Esophagus muscularis mucosa (tissue), 4 donors: ENCODE measurements at regions not wholly inside any gene's neighbourhood (a gene's known extent, or its start where the extent isn't known, plus 50 kb on each side); places are given as distances from the start of the nearest gene placed in this dataset.

Experiments
- EP300 ChIP-seq: sonication (generic); formaldehyde crosslinking; IDR thresholded peaks from one replicate; pipeline ENCODE4 v1.6.1; 2017; ENCODE audit warnings: antibody characterized with exemption
- POLR2A ChIP-seq: fragments of 450-650 bp; IDR thresholded peaks from one replicate; pipeline ENCODE4 v1.6.1; 2017; ENCODE audit warnings: antibody characterized with exemption, moderate library complexity, mild to moderate bottlenecking, low read depth
- POLR2AphosphoS5 ChIP-seq, 2 donors: sonication (generic); formaldehyde crosslinking; IDR thresholded peaks; one replicate each; pipeline ENCODE4 v1.6.1; 2017; ENCODE audit warnings: antibody characterized with exemption in 2 of 2
- TF ChIP-seq, protein P1 (sequence below), 3 experiments: fragments of 200-600 bp in 2 of 3; fragments of 450-650 bp in 1 of 3; sonication (generic) in 2 of 3; IDR thresholded peaks; one replicate each; pipeline ENCODE4 v1.5.1; 2017 to 2019; ENCODE audit warnings: antibody characterized with exemption in 3 of 3, mild to moderate bottlenecking in 2 of 3, moderate library complexity in 1 of 3

- TF ChIP-seq EP300, result no peak
- TF ChIP-seq, protein P1, sequence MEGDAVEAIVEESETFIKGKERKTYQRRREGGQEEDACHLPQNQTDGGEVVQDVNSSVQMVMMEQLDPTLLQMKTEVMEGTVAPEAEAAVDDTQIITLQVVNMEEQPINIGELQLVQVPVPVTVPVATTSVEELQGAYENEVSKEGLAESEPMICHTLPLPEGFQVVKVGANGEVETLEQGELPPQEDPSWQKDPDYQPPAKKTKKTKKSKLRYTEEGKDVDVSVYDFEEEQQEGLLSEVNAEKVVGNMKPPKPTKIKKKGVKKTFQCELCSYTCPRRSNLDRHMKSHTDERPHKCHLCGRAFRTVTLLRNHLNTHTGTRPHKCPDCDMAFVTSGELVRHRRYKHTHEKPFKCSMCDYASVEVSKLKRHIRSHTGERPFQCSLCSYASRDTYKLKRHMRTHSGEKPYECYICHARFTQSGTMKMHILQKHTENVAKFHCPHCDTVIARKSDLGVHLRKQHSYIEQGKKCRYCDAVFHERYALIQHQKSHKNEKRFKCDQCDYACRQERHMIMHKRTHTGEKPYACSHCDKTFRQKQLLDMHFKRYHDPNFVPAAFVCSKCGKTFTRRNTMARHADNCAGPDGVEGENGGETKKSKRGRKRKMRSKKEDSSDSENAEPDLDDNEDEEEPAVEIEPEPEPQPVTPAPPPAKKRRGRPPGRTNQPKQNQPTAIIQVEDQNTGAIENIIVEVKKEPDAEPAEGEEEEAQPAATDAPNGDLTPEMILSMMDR (IDR thresholded peaks at IDR 0.05), result no peak
- no peak for TF ChIP-seq POLR2A
- TF ChIP-seq POLR2AphosphoS5 (IDR thresholded peaks at IDR 0.05), result no peak
Measured at GRCh38 chr18:59802031-59802430, 97.8 kb upstream of the PMAIP1 start.
